ENCODE measurements at regions not wholly inside any gene's neighbourhood (a gene's known extent, or its start where the extent isn't known, plus 50 kb on each side); places are given as distances from the start of the nearest gene placed in this dataset.

DNA sequence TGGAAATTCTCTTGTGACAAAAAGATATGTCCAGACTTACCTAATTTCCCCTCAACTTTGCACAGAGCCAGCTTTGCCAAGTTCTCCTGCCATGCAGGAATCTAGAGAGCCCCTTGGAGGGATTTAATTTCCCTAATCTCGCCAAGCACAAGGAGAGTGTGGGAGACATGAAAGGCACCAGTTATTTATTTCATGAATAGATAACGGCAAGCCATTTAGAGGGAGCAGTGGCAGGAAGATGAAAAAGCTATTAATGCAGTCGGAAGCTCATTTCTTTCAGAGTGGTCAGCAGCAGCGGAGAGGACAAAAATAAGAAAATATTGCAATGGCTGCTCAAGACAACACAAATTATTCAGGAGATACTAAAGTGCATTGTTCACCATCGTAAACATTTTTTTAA, 150.9 kb upstream of the WSCD2 start:
- ATAC-seq (ENCODE audit: low read depth) (no peak), DNase-seq (no peak)
- Mint-ChIP-seq H3K27ac (no peak overlapping the region), H3K27me3 (peaks cover 34% of the 10 kb centered on the region), H3K9me3 (ENCODE audit: insufficient read depth) (peaks cover 3% of the 10 kb centered on the region), H3K4me3 (no peak overlapping the region), H3K4me1 (no peaks in the 10 kb centered on the region)
- H3K27ac ChIP-seq (ENCODE audit: low read length in 2 of 2): no peak overlapping the region
- H3K4me1 ChIP-seq (ENCODE audit: control insufficient read depth in 2 of 2, insufficient read depth in 2 of 2, low read length in 2 of 2): no peaks in the 10 kb centered on the region
- H3K27me3 ChIP-seq (replicated peaks in 1 of 4; ENCODE audit: control extremely low read depth in 1 of 4, control insufficient read depth in 3 of 4, insufficient read depth in 4 of 4, low read length in 3 of 4): peaks cover 0 to 3% (median 0%) of the 10 kb centered on the region in 4 experiments
- ChIA-PET POLR2A (no interaction called here), CTCF (no interaction called here)
- no peak overlapping the region for H3K4me2 ChIP-seq (replicated peaks; ENCODE audit: low read depth, low read length, poor library complexity, severe bottlenecking)
- peaks cover 0 to 8% (median 3%) of the 10 kb centered on the region in 3 donors for H3K9me3 ChIP-seq (ENCODE audit: control extremely low read depth in 1 of 3, control insufficient read depth in 2 of 3, insufficient read depth in 1 of 3, low read length in 2 of 3)
- no peak overlapping the region for H3K4me3 ChIP-seq (ENCODE audit: control extremely low read depth in 1 of 5, extremely low read depth in 1 of 5, insufficient read depth in 1 of 5, low read depth in 2 of 5, low read length in 4 of 5)
- no peaks in the 10 kb centered on the region for H4K20me1 ChIP-seq (ENCODE audit: control insufficient read depth, insufficient read depth, low read length, poor library complexity, severe bottlenecking)
- H2AFZ ChIP-seq (ENCODE audit: insufficient read depth, low read depth, low read length, poor library complexity, severe bottlenecking): no peak overlapping the region
- H3K79me2 ChIP-seq (ENCODE audit: control insufficient read depth, insufficient read depth, low read length): no peaks in the 10 kb centered on the region
- no peak overlapping the region for H3K9ac ChIP-seq (ENCODE audit: low read length)
- WGBS (ENCODE audit: insufficient coverage): 60% methylated on average over 1 of the region's 5 CpGs
- intact Hi-C loops (cut with micrococcal nuclease): no loop called here
- TF ChIP-seq, protein P1, sequence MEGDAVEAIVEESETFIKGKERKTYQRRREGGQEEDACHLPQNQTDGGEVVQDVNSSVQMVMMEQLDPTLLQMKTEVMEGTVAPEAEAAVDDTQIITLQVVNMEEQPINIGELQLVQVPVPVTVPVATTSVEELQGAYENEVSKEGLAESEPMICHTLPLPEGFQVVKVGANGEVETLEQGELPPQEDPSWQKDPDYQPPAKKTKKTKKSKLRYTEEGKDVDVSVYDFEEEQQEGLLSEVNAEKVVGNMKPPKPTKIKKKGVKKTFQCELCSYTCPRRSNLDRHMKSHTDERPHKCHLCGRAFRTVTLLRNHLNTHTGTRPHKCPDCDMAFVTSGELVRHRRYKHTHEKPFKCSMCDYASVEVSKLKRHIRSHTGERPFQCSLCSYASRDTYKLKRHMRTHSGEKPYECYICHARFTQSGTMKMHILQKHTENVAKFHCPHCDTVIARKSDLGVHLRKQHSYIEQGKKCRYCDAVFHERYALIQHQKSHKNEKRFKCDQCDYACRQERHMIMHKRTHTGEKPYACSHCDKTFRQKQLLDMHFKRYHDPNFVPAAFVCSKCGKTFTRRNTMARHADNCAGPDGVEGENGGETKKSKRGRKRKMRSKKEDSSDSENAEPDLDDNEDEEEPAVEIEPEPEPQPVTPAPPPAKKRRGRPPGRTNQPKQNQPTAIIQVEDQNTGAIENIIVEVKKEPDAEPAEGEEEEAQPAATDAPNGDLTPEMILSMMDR (IDR thresholded peaks at IDR 0.05): no peak
- no peaks in the 10 kb centered on the region for H3K36me3 ChIP-seq (replicated peaks in 1 of 2; ENCODE audit: control extremely low read depth in 1 of 2, control insufficient read depth in 1 of 2, extremely low read depth in 1 of 2, insufficient read depth in 2 of 2, low read length in 1 of 2)

DNA sequence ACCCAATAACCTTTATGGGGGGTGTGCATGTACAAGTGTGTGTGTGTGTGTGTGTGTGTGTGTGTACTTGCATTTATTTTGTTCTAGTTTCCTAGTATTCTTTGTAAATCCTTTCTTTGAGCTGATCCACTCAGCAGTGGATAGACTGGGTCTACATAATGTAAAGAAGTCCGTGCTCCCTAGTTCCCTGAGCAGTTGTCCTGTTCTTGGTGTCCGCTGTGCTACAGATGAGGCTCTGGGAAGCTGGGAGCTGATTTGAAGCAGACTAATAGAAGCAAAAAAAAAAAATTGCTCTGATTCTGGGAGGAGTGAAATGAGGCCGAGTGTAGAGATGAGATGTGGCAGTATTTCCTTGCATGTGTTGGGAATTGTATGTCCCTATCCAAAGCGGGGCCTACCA, 150.4 kb upstream of the WSCD2 start:
- Mint-ChIP-seq H3K4me3 (no peak overlapping the region), H3K4me1 (no peaks in the 10 kb centered on the region), H3K9me3 (ENCODE audit: insufficient read depth) (peaks cover 3% of the 10 kb centered on the region), H3K27me3 (peaks cover 37% of the 10 kb centered on the region), H3K27ac (no peak overlapping the region)
- CTCF ChIA-PET: no interaction called here
- H3K4me1 ChIP-seq (ENCODE audit: control insufficient read depth in 2 of 2, insufficient read depth in 2 of 2, low read length in 2 of 2): no peaks in the 10 kb centered on the region
- no peaks in the 10 kb centered on the region for H4K20me1 ChIP-seq (ENCODE audit: control insufficient read depth, insufficient read depth, low read length, poor library complexity, severe bottlenecking)
- intact Hi-C loops (cut with micrococcal nuclease): no loop called here
- DNase-seq (no peak), ATAC-seq (ENCODE audit: low read depth) (no peak)
- no peak overlapping the region for H3K4me3 ChIP-seq (ENCODE audit: control extremely low read depth in 1 of 5, extremely low read depth in 1 of 5, insufficient read depth in 1 of 5, low read depth in 2 of 5, low read length in 4 of 5)
- H3K27me3 ChIP-seq (replicated peaks in 1 of 4; ENCODE audit: control extremely low read depth in 1 of 4, control insufficient read depth in 3 of 4, insufficient read depth in 4 of 4, low read length in 3 of 4): peaks cover 0 to 3% (median 0%) of the 10 kb centered on the region in 4 experiments
- H2AFZ ChIP-seq (ENCODE audit: insufficient read depth, low read depth, low read length, poor library complexity, severe bottlenecking): no peak overlapping the region
- POLR2A ChIA-PET: no interaction called here
- H3K4me2 ChIP-seq (replicated peaks; ENCODE audit: low read depth, low read length, poor library complexity, severe bottlenecking): no peak overlapping the region
- TF ChIP-seq, protein P1 (IDR thresholded peaks at IDR 0.05): no peak
- no peak for TF ChIP-seq EZH2 (IDR thresholded peaks at IDR 0.05; ENCODE audit: borderline replicate concordance, insufficient read depth, low read depth, low read length, poor library complexity, severe bottlenecking)
- H3K9me3 ChIP-seq (ENCODE audit: control extremely low read depth in 1 of 3, control insufficient read depth in 2 of 3, insufficient read depth in 1 of 3, low read length in 2 of 3): peaks cover 0 to 8% (median 3%) of the 10 kb centered on the region in 3 donors
- no peaks in the 10 kb centered on the region for H3K36me3 ChIP-seq (replicated peaks in 1 of 2; ENCODE audit: control extremely low read depth in 1 of 2, control insufficient read depth in 1 of 2, extremely low read depth in 1 of 2, insufficient read depth in 2 of 2, low read length in 1 of 2)
- no peak overlapping the region for H3K9ac ChIP-seq (ENCODE audit: low read length)
- no peaks in the 10 kb centered on the region for H3K79me2 ChIP-seq (ENCODE audit: control insufficient read depth, insufficient read depth, low read length)
- 76% methylated on average over 4 of the region's 4 CpGs for WGBS (ENCODE audit: insufficient coverage)
- H3K27ac ChIP-seq (ENCODE audit: low read length in 2 of 2): no peak overlapping the region
